Hematopoietic multipotent progenitor cell treated with erythropoietin and hydrocortisone succinate and interleukin-3 and kit ligand, for 4 days (in vitro differentiated cells): ENCODE measurements at regions not wholly inside any gene's neighbourhood (a gene's known extent, or its start where the extent isn't known, plus 50 kb on each side); places are given as distances from the start of the nearest gene placed in this dataset.
"Not testable (repeated sequence)": the region's sequence is repeated elsewhere in the genome, so short reads cannot be mapped to it uniquely, and the experiment has no call there.

Experiments used
- DNase-seq: peaks from one replicate; pipeline ENCODE4 v3.0.0-alpha.2; 2015

- no peak for DNase-seq
Observed at GRCh38 chr6:14218519-14218800, 100.9 kb downstream of the CD83 start.

- DNase-seq, result no peak
Observed at GRCh38 chr6:14221564-14222279, 104.2 kb downstream of the CD83 start.

- no peak for DNase-seq
Observed at GRCh38 chr6:14222956-14223355, 105.4 kb downstream of the CD83 start.

- DNase-seq, result peak; percentile 28
Observed at GRCh38 chr6:14224359-14225103, 107.0 kb downstream of the CD83 start.

- no peak for DNase-seq
Observed at GRCh38 chr6:14226051-14226660, 108.6 kb downstream of the CD83 start.

GRCh38 chr6:14228571-14228970 is 111.0 kb downstream of the CD83 start:
- DNase-seq, result no peak

- DNase-seq, result no peak
Observed at GRCh38 chr6:14231071-14231483, 113.5 kb downstream of the CD83 start.

- DNase-seq, result no peak
Observed at GRCh38 chr6:14231501-14232280, 114.1 kb downstream of the CD83 start.

GRCh38 chr6:14232889-14233288 is 115.3 kb downstream of the CD83 start:
- no peak for DNase-seq

GRCh38 chr6:14235653-14236356 is 118.2 kb downstream of the CD83 start:
- no peak for DNase-seq

GRCh38 chr6:14239097-14239496 is 121.5 kb downstream of the CD83 start:
- DNase-seq, result no peak

GRCh38 chr6:14240411-14241166 is 123.0 kb downstream of the CD83 start:
- peak; percentile 25 for DNase-seq

- DNase-seq, result no peak
Observed at GRCh38 chr6:14241255-14242070, 123.9 kb downstream of the CD83 start.

- not testable (repeated sequence) for DNase-seq
Observed at GRCh38 chr6:14242912-14243311, 125.3 kb downstream of the CD83 start.

- no peak for DNase-seq
Observed at GRCh38 chr6:14243597-14243996, 126.0 kb downstream of the CD83 start.

GRCh38 chr6:14246876-14247275 is 129.3 kb downstream of the CD83 start:
- no peak for DNase-seq

GRCh38 chr6:14250573-14250972 is 133.0 kb downstream of the CD83 start:
- no peak for DNase-seq

- DNase-seq, result no peak
Observed at GRCh38 chr6:14252271-14252850, 134.8 kb downstream of the CD83 start.

- DNase-seq, result no peak
Observed at GRCh38 chr6:14254505-14254904, 136.9 kb downstream of the CD83 start.

GRCh38 chr6:14255916-14256315 is 138.3 kb downstream of the CD83 start:
- no peak for DNase-seq

GRCh38 chr6:14258117-14258516 is 140.5 kb downstream of the CD83 start:
- DNase-seq, result no peak
